ENCODE measurements at regions not wholly inside any gene's neighbourhood (a gene's known extent, or its start where the extent isn't known, plus 50 kb on each side); places are given as distances from the start of the nearest gene placed in this dataset.

- TF ChIP-seq POLR2A (IDR thresholded peaks at IDR 0.05), result no peak
- no peak for TF ChIP-seq CTCF (IDR thresholded peaks at IDR 0.05)
- no peak for TF ChIP-seq POLR2AphosphoS5 (IDR thresholded peaks at IDR 0.05)
These were observed 199.7 kb downstream of the ISL1 start for GRCh38 chr5:51582871-51583394.

Data from prostate gland (tissue), 2 donors.